NCI-H774 (cell line): ENCODE measurements at regions not wholly inside any gene's neighbourhood (a gene's known extent, or its start where the extent isn't known, plus 50 kb on each side); places are given as distances from the start of the nearest gene placed in this dataset.

Source experiments
- DNase-seq: peaks from one replicate; lab custom pipeline; 2025; lab: John Stamatoyannopoulos, UW

DNA sequence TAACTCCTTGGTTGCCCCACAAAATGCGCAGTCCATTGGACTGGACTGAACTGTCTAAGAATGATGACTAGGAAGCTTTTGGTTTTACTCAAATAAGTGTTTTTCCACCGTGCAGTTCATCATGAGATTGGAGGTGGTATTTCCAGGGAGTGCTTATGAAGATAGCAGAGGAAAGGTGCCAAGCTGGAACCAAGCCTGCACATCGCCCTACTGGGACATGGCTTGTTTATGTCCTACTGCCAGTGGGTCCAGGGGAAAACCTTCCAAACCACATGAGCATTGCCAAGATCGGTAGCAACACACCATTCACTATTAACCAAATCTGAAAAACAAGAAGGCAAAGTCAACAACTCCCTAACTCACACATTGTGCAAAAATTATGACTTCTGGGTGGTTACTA lies 54.7 kb upstream of the DSCAM start:
- DNase-seq = no peak

GRCh38 chr21:40902299-40902698 lies 55.3 kb upstream of the DSCAM start:
- peak; percentile 22 for DNase-seq

- DNase-seq = no peak
These were observed 56.0 kb upstream of the DSCAM start for GRCh38 chr21:40902993-40903392.

DNA sequence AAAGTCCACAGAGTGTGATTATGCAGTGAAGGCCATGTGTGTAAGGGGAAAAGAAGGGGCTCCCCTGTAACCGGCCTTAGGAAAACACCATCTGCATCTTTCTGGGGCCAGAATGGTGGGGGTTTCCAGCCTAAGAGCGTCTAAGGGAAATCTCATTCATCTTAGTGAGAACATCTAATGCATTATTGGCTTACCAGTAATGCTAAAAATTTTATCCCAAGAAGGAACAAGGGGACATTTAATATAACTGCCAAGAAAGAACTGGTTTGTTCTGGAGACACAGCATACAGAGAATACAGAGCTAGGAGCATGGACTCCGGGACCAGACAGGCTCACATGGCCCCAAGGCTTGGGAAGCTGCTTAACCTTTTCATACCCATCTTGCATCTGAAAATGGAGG lies 58.3 kb upstream of the DSCAM start:
- no peak for DNase-seq

- DNase-seq = no peak
These were observed 65.4 kb upstream of the DSCAM start for GRCh38 chr21:40912375-40912774.

DNA sequence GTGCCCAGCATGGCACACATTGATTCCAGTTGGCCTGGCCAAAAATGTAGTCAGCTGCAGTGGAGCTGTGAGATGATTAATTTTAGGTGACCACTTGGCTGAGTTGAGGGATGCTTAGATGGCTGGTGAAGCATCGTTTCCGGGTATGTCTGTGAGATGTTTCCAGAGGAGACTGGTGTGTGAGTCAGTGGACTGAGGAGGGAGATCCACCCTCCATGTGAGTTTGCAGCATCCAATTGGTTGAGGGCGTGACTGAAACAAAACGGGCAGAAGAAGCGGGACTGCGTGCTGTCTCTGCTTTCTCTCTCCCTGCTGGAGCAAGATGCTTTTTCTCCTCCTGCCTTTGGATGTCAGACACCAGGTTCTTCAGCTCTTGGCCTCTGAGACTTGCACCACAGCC lies 68.2 kb upstream of the DSCAM start:
- no peak for DNase-seq

DNA sequence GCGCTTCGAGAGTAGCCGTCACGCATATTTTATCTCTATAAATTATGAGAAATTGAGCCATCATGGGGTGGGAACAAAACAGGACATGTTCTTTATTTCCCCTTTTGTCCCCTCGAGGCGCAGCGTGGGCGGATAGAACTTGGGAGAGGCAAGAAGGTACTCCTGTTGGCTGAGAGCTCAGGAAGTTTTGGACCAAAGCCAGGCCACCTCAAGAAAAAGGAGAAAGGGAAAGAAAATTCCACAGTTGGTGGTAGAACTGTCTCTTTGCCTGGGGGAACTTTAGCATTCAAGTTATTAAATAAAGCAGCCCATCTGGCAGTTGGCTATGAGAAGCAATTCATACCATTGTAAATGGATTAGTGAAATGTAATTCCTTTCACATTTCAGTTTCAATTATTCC lies 76.4 kb upstream of the DSCAM start:
- DNase-seq = no peak

- DNase-seq = no peak
These were observed 76.9 kb upstream of the DSCAM start for GRCh38 chr21:40923901-40924300.

DNA sequence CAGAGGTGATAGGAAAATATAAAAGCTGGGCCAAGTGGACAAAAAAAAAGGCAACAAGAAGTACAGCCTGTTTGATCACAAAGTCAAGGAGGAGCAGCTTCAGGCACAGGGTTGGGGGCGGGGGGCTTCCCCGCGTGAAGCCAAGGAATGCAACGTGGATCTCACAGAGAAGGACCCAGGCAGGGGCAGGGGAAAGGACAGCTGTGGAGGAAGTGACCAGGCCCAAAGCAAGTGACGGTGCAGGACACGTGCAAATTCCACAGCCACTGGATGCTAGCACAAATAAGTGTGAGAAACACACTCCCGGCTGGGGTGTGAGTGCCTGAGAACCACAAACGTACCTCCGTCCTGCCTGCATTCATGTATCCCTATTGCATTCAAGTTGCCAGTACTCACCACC lies 77.7 kb upstream of the DSCAM start:
- DNase-seq = no peak

DNA sequence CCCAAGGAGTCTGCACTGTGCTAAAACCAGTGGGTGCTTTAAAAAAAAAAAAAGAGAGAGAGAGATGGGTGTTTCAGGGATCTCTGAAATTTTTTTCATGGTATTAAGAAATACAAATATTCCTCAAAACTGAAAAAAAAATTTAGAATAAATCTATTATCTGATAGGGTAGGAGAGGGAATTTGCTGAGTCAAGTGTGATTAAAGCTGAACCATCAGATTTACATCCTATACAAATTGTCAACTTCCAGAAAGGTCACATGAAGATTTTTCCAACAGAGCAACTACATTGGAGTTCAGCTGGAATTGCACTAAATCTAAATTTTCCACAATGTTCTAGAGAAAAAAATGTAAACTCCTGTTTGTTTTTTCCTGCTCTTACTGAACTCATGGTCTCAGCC lies 79.3 kb upstream of the DSCAM start:
- DNase-seq = no peak

DNA sequence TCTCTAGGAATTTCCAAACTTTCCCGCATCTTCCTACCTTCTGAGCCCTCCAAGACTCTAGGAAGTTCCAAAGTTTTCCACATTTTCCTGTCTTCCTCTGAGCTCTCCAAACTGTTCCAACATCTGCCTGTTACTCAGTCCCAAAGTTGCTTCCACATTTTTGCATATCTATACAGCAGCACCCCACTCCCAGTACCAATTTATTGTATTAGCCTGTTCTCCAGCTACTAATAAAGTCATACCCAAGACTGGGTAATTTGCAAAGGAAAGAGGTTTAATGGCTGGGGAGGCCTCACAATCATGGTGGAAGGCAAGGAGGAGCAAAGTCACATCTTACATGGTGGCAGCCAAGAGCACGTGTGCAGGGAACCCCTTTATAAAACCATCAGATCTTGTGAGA lies 82.9 kb upstream of the DSCAM start:
- DNase-seq = no peak

- no peak for DNase-seq
These were observed 84.2 kb upstream of the DSCAM start for GRCh38 chr21:40931197-40931596.

- DNase-seq = no peak
These were observed 89.2 kb upstream of the DSCAM start for GRCh38 chr21:40936178-40936577.

GRCh38 chr21:40936771-40937261 lies 89.9 kb upstream of the DSCAM start:
- DNase-seq = no peak

DNA sequence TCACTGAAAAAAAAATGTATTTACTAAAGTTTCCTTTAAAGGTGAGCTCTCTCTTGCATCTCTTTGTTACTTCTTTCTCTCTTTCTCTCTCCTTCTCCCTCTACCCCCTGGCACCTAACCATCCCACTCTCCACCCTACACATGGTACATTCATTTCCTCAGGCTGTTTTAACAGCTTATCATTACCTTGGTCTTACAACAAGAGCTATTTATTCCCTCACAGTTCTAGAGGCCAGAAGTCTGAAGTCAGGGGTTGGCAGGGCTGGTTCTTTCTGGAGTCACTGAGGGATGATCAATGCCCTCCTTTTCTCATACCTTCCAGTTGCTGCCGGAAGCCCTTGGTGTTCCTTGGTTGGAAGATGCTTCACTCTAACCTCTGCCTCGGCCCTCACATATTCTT lies 91.1 kb upstream of the DSCAM start:
- DNase-seq = no peak

DNA sequence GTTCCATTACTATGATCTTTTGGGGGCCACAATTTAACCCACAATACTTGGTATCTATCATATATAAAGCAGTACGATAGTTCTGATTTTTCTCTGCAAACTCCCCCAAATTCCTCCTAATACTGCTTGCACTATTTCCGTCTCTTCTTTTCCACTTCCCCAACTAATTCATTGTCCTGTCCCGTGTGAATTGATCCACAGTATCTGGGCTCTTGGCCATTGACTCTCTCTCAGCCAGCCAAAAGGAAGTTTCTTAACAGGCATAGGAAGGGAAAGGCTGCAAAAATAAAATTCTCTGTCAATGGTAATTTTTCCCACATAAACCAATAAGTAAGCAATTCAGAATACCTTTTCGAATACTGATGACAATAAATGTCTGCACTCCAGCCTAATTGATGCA lies 91.7 kb upstream of the DSCAM start:
- DNase-seq = no peak

- DNase-seq = no peak
These were observed 100.8 kb upstream of the DSCAM start for GRCh38 chr21:40947713-40948112.

DNA sequence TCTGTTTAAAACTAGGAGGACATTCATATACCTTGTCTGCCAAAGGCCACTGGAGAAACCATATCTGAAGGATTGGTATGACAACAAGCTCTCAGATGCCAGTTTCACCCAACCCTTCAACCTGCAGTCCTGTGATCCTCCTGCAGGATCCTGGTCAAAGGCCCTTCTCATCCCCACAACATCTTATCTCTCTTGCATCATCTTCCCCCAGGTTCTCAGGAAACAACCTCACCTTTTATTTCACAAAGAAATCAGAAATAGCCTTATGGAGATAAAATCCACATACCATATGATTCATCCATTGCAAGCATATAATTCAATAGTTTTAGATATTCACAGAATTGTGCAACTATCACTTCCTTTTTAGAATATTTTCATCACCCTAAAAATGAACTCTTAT lies 104.0 kb upstream of the DSCAM start:
- DNase-seq = no peak

- DNase-seq = no peak
These were observed 105.8 kb upstream of the DSCAM start for GRCh38 chr21:40952551-40953323.

DNA sequence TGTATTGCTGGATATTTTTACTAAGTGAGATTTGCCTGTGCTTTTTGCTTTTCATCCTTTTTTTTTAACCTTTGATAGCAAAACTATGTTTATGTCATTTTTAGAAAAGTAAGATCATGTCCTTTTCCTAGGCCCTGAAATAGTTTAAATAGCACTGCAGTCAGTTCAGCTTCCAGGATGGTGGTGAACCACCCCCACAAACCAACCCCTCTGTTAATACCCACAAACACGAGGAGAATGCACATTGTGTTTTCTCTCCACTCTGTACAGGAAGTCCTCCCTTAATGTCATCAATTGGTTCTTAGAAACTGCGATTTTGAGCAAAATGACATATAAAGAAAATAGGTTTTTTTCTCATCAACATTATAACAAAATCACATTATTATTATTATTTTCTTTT lies 117.7 kb upstream of the DSCAM start:
- DNase-seq = no peak

- no peak for DNase-seq
These were observed 120.8 kb upstream of the DSCAM start for GRCh38 chr21:40967771-40968170.

GRCh38 chr21:40972151-40972550 lies 125.2 kb upstream of the DSCAM start:
- DNase-seq = no peak

DNA sequence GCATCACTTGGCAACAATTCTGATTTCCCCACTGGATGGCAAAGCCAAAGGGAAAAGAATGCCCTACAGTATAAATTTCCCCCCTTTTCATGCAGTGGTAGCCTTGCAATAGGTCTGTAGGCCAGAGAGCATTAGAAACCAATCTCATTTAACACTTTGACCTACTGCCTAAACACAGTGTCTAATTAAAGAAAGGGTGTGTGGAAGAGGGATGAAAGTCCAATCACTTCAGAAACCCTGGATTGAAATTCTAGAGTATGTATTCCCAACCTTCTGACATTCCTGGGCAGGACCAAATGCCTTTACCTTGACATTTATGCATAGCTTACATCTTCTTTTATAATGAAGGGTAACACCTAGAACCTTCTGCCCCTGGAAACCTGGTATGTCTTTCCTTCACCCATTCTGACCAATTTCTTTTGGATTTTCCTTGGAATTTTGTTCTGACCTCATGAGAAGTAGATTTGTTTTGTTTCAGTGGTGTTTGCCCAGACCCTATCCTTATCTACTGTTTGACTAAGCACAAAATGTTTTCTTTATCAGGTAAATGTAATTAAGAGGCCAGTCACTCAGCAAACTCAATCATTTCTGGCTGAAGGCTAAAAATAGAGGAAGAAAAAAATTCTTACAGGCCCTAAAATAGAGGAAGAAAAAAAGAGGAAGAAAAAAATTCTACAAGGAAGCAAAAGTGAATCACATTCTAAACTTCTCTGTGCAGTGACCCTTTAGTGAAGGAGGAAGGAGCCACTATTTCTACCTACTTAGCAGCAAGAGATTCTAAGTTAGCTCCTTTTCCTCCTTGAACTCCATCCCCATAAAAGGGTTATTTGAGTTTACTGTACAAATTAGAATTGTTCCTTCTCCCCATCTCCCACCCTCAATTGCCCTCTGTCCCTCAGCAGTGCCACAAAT lies 129.5 kb upstream of the DSCAM start:
- DNase-seq = no peak
